WTC11 (cell line): ENCODE measurements at regions not wholly inside any gene's neighbourhood (a gene's known extent, or its start where the extent isn't known, plus 50 kb on each side); places are given as distances from the start of the nearest gene placed in this dataset.
"Not testable (repeated sequence)": the region's sequence is repeated elsewhere in the genome, so short reads cannot be mapped to it uniquely, and the experiment has no call there.

ENCODE experiments used
- ATAC-seq: fragments of 200-7000 bp; cut with Tn5 transposase; 2 replicates; pipeline ENCODE4 v1.10.0; 2021; ENCODE audit warnings: mild to moderate bottlenecking, moderate library complexity
- CTCF ChIA-PET: fragments of 300-600 bp; sonication (Branson Sonifier 250); formaldehyde crosslinking; loops from one replicate; lab custom pipeline; 2021; ENCODE audit warnings: antibody characterized with exemption; lab: Charles Lee
- POLR2A ChIA-PET: fragments of 350-600 bp; sonication (Branson Sonifier 250); formaldehyde crosslinking; loops from one replicate; lab custom pipeline; 2021; ENCODE audit warnings: antibody characterized with exemption; lab: Charles Lee
- DNase-seq: peaks from one replicate; pipeline ENCODE4 v3.0.0; 2021; ENCODE audit warnings: low spot score
- H3K27ac Mint-ChIP-seq: 2 replicates; pipeline ENCODE4 v1.8.0; 2021; ENCODE audit warnings: mixed read lengths
- H3K27me3 Mint-ChIP-seq: 2 replicates; pipeline ENCODE4 v1.8.0; 2021; ENCODE audit warnings: low read depth, mild to moderate bottlenecking, moderate library complexity, mixed read lengths
- H3K36me3 Mint-ChIP-seq: 2 replicates; pipeline ENCODE4 v1.8.0; 2021; ENCODE audit warnings: mixed read lengths
- H3K4me1 Mint-ChIP-seq: 2 replicates; pipeline ENCODE4 v1.8.0; 2022; ENCODE audit warnings: mixed read lengths
- H3K4me3 Mint-ChIP-seq: 2 replicates; pipeline ENCODE4 v1.8.0; 2021; ENCODE audit warnings: mild to moderate bottlenecking, moderate library complexity, mixed read lengths
- H3K9me3 Mint-ChIP-seq: 2 replicates; pipeline ENCODE4 v1.8.0; 2021; ENCODE audit warnings: mixed read lengths
- ARID4B ChIP-seq: sonication (generic); formaldehyde crosslinking; IDR thresholded peaks from 2 replicates; pipeline ENCODE4 v1.8.0; 2023; ENCODE audit warnings: missing genetic modification reagents, mild to moderate bottlenecking, borderline replicate concordance
- CDX4 ChIP-seq: fragments of 250-450 bp; sonication (Bioruptor Pico); IDR thresholded peaks from 2 replicates; pipeline ENCODE4 v1.9.0; 2021; ENCODE audit warnings: moderate library complexity, mild to moderate bottlenecking, inconsistent platforms, borderline replicate concordance
- E2F5 ChIP-seq: sonication (generic); formaldehyde crosslinking; IDR thresholded peaks from 2 replicates; pipeline ENCODE4 v1.8.1; 2022; ENCODE audit warnings: mild to moderate bottlenecking, moderate library complexity, missing genetic modification reagents
- EMX1 ChIP-seq: fragments of 250-450 bp; sonication (Bioruptor Pico); IDR thresholded peaks from 2 replicates; pipeline ENCODE4 v1.8.0; 2021; ENCODE audit warnings: mild to moderate bottlenecking
- ESRRA ChIP-seq: sonication (generic); formaldehyde crosslinking; IDR thresholded peaks from 2 replicates; pipeline ENCODE4 v1.8.1; 2022; ENCODE audit warnings: mild to moderate bottlenecking, missing genetic modification reagents, borderline replicate concordance
- GRHL2 ChIP-seq: fragments of 250-450 bp; sonication (Bioruptor Pico); IDR thresholded peaks from 2 replicates; pipeline ENCODE4 v1.8.0; 2022; ENCODE audit warnings: mild to moderate bottlenecking, moderate library complexity; ENCODE audit not compliant: insufficient replicate concordance, severe bottlenecking
- HMGXB4 ChIP-seq: sonication (generic); formaldehyde crosslinking; IDR thresholded peaks from 2 replicates; pipeline ENCODE4 v1.8.1; 2023; ENCODE audit warnings: mild to moderate bottlenecking, moderate library complexity, missing genetic modification reagents
- JAZF1 ChIP-seq: fragments of 250-450 bp; sonication (Bioruptor Pico); IDR thresholded peaks from 2 replicates; pipeline ENCODE4 v1.9.0; 2021; ENCODE audit warnings: moderate library complexity, mild to moderate bottlenecking, inconsistent platforms
- OVOL2 ChIP-seq: fragments of 250-450 bp; sonication (Bioruptor Pico); IDR thresholded peaks from 2 replicates; pipeline ENCODE4 v1.9.0; 2021; ENCODE audit warnings: mild to moderate bottlenecking, borderline replicate concordance
- PRRX2 ChIP-seq: fragments of 250-450 bp; sonication (Bioruptor Pico); IDR thresholded peaks from 2 replicates; pipeline ENCODE4 v1.8.0; 2021; ENCODE audit warnings: mild to moderate bottlenecking
- SMAD3 ChIP-seq: sonication (generic); formaldehyde crosslinking; IDR thresholded peaks from 2 replicates; pipeline ENCODE4 v1.8.0; 2022; ENCODE audit warnings: missing genetic modification reagents, mild to moderate bottlenecking, borderline replicate concordance
- ZBTB43 ChIP-seq: sonication (generic); formaldehyde crosslinking; IDR thresholded peaks from 2 replicates; pipeline ENCODE4 v1.8.1; 2023; ENCODE audit warnings: mild to moderate bottlenecking, missing genetic modification reagents
- ZNF671 ChIP-seq: fragments of 250-450 bp; sonication (Bioruptor Pico); IDR thresholded peaks from 2 replicates; pipeline ENCODE4 v1.8.0; 2021; ENCODE audit warnings: mild to moderate bottlenecking

GRCh38 chr12:131327521-131328488 lies 374.1 kb downstream of the ADGRD1 start:
- Mint-ChIP-seq H3K4me1 (peaks cover 37% of the 10 kb centered on the region), H3K4me3 (no peak overlapping the region)
- CTCF ChIA-PET, result interaction anchor here (0.7 to 1.1 kb wide), 2 partner anchors 139 to 289 kb away, joined by 3 to 6 read pairs; no protein-coding TSS in a partner anchor
- TF ChIP-seq ZNF671 (CRISPR knock-in tag), result no peak
- TF ChIP-seq PRRX2 (CRISPR knock-in tag), result no peak
- TF ChIP-seq EMX1, result no peak
- TF ChIP-seq ZBTB43 (CRISPR knock-in tag), result no peak
- TF ChIP-seq ESRRA (CRISPR knock-in tag), result no peak
- TF ChIP-seq CDX4 (CRISPR knock-in tag), result no peak
- no peak for TF ChIP-seq OVOL2
- TF ChIP-seq JAZF1 (CRISPR knock-in tag), result no peak
- no peak for TF ChIP-seq GRHL2 (CRISPR knock-in tag)
- no peak for TF ChIP-seq SMAD3
- TF ChIP-seq ARID4B (CRISPR knock-in tag), result no peak
- no peak for TF ChIP-seq HMGXB4 (CRISPR knock-in tag)
- no peak for TF ChIP-seq E2F5 (CRISPR knock-in tag)
- TF ChIP-seq, all 79 proteins: peak for 0
- POLR2A ChIA-PET, result no interaction called here
- H3K9me3 Mint-ChIP-seq, result peaks cover 44% of the 10 kb centered on the region
- H3K27me3 Mint-ChIP-seq, result no peaks in the 10 kb centered on the region; the same call in 1 of the 2 replicates
- peak; percentile 98 for ATAC-seq
- peaks cover 32% of the 10 kb centered on the region for H3K36me3 Mint-ChIP-seq
- H3K27ac Mint-ChIP-seq, result peak overlapping the region; percentile 70; the same call in 1 of the 2 replicates
- peak; percentile 60 for DNase-seq

GRCh38 chr12:131328861-131329845 lies 375.4 kb downstream of the ADGRD1 start:
- POLR2A ChIA-PET, ATAC-seq, DNase-seq, H3K4me3 Mint-ChIP-seq, H3K27ac Mint-ChIP-seq, H3K27me3 Mint-ChIP-seq: not testable (repeated sequence)
- CTCF ChIA-PET, result interaction anchor here (1.1 kb wide), 1 partner anchor 137 kb away, joined by 3 read pairs; no protein-coding TSS in a partner anchor
- peaks cover 37% of the 10 kb centered on the region for H3K4me1 Mint-ChIP-seq
- H3K9me3 Mint-ChIP-seq, result peaks cover 36% of the 10 kb centered on the region
- peaks cover 24% of the 10 kb centered on the region for H3K36me3 Mint-ChIP-seq
